ENCODE measurements at regions not wholly inside any gene's neighbourhood (a gene's known extent, or its start where the extent isn't known, plus 50 kb on each side); places are given as distances from the start of the nearest gene placed in this dataset.

GRCh38 chr11:128330203-128330602 is 257.2 kb downstream of the ETS1 start:
- DNase-seq (ENCODE audit: low spot score in 2 of 2), result no peak

DNA sequence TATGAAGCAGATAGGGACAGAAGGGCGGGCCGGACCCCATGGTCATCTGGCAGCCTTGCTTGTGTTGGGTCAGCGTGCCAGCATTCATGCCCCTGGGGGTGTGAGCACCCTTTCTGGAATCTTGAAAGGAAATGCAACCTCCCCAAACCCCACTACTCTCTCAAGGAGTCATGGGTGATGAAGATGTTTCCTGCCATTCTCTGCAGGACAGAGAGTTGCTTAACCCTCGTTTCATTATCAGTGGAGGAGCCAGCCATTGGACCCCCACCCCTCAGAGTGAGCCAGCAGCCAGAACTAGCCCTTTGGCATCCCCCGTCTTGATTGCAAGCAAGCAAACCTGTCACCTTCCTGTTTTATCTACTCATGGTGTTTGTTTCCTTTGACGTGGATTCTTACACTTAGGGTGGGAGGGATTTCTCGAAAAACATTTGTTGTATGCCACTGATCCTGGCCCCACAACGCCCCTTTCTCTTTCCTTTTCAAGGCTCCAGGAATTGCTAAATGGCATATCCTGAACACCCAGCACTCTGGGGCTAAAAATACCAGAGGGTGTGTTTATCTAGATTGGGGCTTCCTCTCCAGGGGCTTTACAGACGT is 258.3 kb downstream of the ETS1 start:
- DNase-seq (ENCODE audit: low spot score in 2 of 2), result no peak
- FAIRE-seq, result no peak

More at GRCh38 chr11:128330203-128330602, 257.2 kb downstream of the ETS1 start:
- FAIRE-seq, result no peak

- no peak for FAIRE-seq
- no peak for DNase-seq (ENCODE audit: low spot score in 2 of 2)
These were observed 260.1 kb downstream of the ETS1 start for GRCh38 chr11:128327274-128327673.

DNA sequence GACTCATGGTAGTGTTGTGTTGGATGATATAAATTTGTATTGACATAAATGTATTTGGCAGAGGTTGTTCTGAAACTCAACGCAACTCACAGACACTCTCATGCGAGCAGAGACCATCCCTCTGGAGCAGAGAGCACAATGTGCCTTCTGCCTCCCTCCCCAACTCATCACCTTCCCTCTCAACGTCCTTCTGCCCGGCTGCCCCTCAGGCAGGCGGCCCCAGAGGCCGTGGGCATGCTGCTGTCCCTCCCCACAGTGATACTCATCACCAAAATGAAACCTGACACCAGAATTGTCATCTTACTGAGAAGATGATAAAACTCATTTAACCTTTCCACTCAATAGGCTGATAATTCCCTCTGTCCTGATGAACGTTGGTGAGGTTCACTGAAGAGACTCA is 260.6 kb downstream of the ETS1 start:
- no peak for FAIRE-seq
- DNase-seq (ENCODE audit: low spot score in 2 of 2), result no peak

DNA sequence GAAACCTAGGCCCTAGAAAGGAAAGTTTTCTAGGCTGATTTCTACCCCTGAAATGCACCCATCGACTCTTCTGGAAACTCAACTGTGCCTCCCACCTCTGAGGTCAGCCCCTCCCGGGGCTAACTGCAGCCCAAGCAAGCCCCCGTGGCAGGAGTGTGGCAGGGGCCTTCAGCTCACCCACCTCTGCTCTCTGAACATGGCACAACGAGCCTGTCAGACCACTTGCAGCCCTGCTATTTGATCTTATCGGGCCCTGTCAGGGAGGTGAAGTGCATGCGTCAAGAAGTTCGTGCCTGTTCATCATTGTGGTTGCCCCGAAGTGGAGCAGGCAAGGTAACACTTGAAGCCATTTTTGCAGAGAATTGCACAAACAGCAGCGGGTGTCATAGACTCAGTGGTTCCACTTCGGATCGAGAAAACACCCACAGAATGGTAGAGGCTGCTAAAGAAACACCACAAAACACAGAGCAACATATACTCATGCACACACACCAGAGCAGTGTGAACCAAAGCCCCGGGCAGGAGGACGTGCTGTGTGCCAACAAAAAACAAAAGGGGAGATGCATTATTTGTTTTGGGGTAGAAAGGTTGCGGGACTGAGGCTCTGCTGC is 262.7 kb downstream of the ETS1 start:
- DNase-seq (ENCODE audit: low spot score in 2 of 2) (no peak), FAIRE-seq (no peak)

DNA sequence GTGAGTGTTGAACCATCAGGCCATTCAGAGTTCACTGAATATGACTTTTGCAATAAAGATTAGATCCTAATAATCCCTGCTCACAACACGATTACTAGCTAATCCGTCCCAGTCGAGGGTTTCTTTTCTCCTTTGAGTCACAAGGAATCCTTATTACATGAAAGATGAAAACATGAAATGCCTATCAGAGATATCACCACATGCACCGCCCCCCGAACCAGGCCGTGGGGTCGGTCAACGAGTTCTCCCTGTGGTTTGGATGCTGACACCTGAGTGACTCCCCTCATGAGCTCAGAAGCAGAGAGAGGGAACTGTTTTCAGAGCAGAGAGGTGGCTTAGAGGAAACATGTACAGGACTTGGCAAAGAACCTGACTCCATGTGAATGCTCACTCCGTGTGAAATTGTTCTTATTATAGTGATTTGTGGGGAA is 263.3 kb downstream of the ETS1 start:
- DNase-seq (ENCODE audit: low spot score in 2 of 2) (no peak), FAIRE-seq (no peak)

DNA sequence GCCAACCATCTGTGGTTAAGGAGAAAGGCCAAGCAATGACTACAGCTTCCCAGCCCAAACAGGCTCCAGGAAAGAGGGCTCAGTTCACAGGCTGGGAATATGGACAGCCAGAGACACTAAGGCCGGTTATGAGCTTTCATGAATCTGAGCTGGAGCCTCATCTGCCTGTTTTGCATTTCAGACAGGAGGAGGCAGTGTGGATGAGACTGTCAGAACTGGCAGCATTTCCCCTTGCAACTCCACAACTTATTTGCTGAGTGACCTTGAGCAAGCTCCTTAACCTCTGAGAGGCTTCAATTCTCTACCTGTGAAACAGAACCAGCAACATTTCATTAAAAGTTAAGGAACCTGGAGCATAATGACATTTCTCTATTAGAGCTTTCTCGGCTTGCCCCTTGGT is 264.0 kb downstream of the ETS1 start:
- DNase-seq (ENCODE audit: low spot score in 2 of 2), result no peak
- FAIRE-seq, result no peak

GRCh38 chr11:128318856-128319474 is 268.4 kb downstream of the ETS1 start:
- FAIRE-seq (no peak), DNase-seq (ENCODE audit: low spot score in 2 of 2) (no peak)

DNA sequence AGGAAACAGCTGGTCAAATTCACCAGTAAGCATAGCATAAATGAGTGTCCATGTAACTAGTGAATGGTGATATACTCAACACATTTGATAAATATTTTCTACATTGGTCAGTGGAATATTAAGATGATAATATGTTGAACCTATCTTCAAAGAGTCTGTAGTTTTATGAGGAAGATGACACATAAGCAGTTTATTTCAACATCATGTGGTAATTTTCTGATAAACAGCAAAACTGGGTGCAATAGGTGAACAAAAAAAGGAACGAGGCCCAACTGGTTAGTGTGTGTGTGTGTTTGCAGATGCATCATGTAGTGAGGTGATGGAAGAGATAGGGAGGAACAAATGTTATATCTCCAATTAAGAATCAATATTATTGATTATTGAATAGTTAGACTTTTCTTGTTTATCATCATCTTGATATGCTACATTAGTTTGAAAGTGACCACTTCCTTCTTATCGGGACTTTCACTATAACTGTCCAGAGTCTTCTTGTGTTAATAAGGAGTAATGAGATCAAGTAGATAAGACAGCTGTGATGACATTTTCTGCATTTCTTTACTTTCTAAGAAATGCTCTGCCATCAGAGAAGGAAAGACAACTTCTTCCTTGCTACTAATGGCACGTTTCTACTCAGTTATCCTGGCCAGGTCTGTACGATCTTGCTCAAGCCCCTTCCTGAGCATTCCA is 270.7 kb downstream of the ETS1 start:
- DNase-seq (ENCODE audit: low spot score in 2 of 2), result no peak
- FAIRE-seq, result no peak

GRCh38 chr11:128315933-128316332 is 271.4 kb downstream of the ETS1 start:
- FAIRE-seq (no peak), DNase-seq (ENCODE audit: low spot score in 2 of 2) (no peak)

- FAIRE-seq, result no peak
- no peak for DNase-seq (ENCODE audit: low spot score in 2 of 2)
These were observed 273.4 kb downstream of the ETS1 start for GRCh38 chr11:128313931-128314330.

DNA sequence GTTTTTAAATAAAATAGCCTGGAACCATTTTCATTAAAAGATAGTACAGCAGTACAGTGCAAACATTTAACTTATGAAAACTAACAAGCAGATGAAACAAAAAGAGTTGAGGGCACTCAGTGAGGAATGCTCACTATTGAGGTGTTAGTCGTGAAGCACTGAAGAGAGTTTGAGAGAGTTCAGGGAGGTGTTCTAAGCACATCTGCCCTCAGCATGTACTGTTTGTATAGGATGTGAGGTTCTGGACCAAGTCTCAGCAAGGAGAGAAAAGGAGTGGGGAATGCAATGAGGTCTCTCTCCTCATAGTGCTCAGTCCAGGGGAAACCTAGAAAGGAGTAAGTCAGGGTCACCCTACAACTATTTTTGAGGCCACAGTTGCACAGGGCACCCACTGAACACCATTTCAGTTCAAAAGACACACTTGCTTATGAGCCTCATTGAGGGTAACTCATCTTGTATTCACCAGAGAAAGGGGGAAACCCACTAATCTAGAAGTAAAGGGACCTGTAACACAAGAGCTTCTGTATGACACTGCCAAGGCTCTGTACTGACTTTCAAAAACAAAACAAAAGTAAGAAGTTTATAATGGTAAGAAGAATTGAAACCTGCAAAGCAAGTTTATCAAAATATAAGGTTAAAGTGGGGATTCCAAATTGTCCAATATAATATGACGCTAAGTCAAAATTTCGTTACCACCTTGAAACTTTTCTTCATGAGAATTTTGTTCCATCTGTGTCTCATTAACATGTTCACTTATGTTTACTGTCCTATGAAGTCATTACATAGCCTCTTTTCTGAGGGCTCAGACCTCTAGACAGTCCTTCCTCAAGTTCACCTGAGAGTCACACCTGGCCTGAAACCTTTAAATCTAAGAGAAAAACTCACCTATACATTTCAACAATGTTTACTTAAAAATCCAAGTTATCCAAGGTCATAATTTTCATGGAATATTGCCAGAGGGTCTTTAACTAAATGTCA is 275.3 kb downstream of the ETS1 start:
- DNase-seq (ENCODE audit: low spot score in 2 of 2) (no peak), FAIRE-seq (no peak)

DNA sequence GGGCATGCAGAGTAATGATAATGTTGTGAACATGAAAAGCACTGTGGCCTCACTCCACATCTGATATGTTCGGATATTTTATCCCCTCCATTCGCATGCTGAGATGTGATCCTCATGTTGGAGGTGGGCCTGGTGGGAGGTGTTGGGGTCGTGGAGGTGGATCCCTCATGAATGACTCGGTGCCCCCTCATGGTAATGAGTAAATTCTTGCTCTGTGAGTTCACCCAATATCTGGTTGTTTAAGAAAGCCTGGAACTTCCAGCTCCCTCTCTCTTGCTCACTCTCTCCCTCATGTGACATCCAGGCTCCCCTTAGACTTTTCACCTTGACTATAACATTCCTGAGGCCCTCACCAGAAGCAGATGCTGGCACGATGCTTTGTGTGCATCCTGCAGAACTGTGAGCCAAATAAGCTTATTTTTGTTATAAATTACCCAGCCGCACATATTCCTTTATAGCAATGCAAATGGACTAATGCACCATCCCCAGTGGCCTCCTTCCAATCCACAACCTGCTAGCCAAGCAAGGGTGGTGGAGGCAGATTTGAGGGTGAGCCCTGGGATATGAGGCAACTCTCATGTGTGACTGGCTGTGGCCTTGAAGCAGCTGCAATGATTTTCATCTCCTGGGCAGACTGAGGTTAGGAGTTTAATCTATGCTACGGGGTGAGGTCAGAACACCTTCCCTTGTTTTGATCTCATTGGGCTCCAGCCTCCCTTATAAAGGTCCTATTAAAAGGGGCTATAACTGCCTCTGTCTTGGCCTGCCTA is 276.5 kb downstream of the ETS1 start:
- FAIRE-seq (no peak), DNase-seq (ENCODE audit: low spot score in 2 of 2) (no peak)

DNA sequence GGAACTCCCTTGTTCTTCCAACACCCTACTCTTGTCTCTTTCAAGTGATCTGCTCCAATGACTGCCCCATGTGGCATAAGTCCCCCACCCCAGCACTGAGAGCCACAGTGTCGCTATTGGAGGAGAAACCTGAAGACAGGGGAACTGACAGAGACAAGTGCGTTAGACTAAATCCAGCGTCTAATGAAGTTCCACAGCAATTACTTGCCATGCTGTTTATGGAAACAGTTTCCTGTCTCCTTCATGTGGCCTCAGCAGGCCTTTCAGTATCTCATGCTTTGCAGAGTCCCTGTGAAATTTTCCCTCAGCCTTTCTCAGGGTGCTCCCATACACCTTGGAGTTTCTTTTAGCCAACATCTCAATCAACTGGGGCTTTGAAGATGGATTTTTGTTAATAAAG is 277.4 kb downstream of the ETS1 start:
- FAIRE-seq, result no peak
- DNase-seq (ENCODE audit: low spot score in 2 of 2), result no peak

GRCh38 chr11:128308794-128309193 is 278.6 kb downstream of the ETS1 start:
- no peak for FAIRE-seq
- no peak for DNase-seq (ENCODE audit: low spot score in 2 of 2)

DNA sequence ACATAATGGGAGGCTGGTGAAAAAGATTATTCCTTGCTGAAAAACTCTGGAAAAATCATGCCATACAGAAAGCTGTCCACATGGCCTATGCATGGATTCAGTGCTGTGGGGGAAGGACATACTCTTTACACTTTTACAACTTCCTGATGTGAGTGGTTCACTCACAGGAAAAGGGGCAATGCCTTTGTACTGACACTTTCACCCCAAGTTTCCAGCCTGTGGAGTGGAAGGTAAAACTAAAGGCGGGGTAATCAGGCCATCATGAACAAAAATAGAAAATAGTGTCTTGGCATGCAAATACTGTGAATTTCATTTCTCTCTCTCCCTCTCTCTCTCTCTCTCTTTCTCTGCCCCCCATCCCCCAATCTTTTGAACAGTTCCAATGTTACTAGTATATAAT is 281.8 kb downstream of the ETS1 start:
- FAIRE-seq, result no peak
- DNase-seq (ENCODE audit: low spot score in 2 of 2), result no peak

DNA sequence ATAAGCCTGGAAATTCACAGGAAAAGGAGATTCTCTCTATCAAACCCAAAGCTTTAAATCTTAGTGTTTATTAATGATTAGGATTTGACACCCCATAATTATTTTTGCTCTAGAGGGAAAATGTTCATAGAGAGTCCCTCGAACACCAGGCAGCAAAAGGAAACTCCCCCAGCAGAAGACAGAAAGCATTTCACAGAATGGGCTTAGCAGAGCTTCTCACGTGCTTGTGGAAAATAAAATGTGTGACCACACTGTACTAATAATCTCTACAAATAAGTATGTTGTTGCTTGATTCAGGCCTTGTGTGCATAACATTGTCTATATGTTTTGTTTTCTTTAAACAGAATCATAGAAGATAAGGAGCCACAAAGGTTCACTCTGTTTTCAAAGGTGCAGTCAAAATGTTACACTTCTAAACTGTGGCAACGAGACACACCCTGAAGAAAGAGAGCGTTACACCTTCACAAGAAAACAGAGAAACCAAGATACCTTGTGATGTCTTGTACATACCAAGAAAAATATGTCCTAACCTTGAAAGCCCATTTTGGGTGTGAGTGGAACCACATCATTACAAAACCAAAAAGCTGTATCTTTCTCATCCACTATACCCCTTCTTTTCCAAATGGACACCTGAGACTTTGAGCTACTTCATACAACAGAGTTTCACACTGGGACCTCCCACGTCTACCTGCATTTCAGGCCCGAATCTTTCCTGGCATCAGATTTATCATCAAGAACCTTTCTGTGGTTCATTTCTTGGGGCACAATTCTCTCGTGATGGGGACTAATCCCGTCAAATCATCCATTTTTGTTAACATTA is 282.5 kb downstream of the ETS1 start:
- DNase-seq (ENCODE audit: low spot score in 2 of 2) (no peak), FAIRE-seq (no peak)

GRCh38 chr11:128304116-128304515 is 283.2 kb downstream of the ETS1 start:
- DNase-seq (ENCODE audit: low spot score in 2 of 2), result no peak
- no peak for FAIRE-seq

- DNase-seq (ENCODE audit: low spot score in 2 of 2) (no peak), FAIRE-seq (no peak)
These were observed 284.0 kb downstream of the ETS1 start for GRCh38 chr11:128303383-128303782.
